Sigmoid colon (tissue), 6 donors: ENCODE measurements at regions not wholly inside any gene's neighbourhood (a gene's known extent, or its start where the extent isn't known, plus 50 kb on each side); places are given as distances from the start of the nearest gene placed in this dataset.

Experiments used
- DNase-seq: peaks from one replicate; pipeline ENCODE4 v3.0.0-alpha.2; 2019
- H3K27ac ChIP-seq, 4 donors: fragments of 200-600 bp; sonication (generic); one replicate each; pipeline ENCODE4 v1.5.1; 2016 to 2019; ENCODE audit warnings: mild to moderate bottlenecking in 1 of 4
- H3K27me3 ChIP-seq, 3 donors: fragments of 200-600 bp; sonication (generic); one replicate each; pipeline ENCODE4 v1.5.1; 2019; ENCODE audit warnings: mild to moderate bottlenecking in 1 of 3
- H3K36me3 ChIP-seq, 4 donors: fragments of 200-600 bp; sonication (generic); one replicate each; pipeline ENCODE4 v1.5.1; 2016 to 2019
- H3K4me1 ChIP-seq, 4 donors: fragments of 200-600 bp; sonication (generic); one replicate each; pipeline ENCODE4 v1.5.1; 2017 to 2019
- H3K4me3 ChIP-seq, 4 donors: fragments of 200-600 bp; sonication (generic); one replicate each; pipeline ENCODE4 v1.5.1; 2017 to 2019; ENCODE audit warnings: mild to moderate bottlenecking in 2 of 4, moderate library complexity in 1 of 4
- H3K9me3 ChIP-seq, 4 donors: fragments of 200-600 bp in 3 of 4; sonication (generic) in 3 of 4; one replicate each; pipeline versions ENCODE4 v1.5.1 to v1.6.1; 2013 to 2019
- CTCF ChIP-seq, 4 experiments: fragments of 450-650 bp in 3 of 4; fragments of 200-600 bp in 1 of 4; IDR thresholded peaks; one replicate each; pipeline ENCODE4 v1.5.1; 2016 to 2019; ENCODE audit warnings: antibody characterized with exemption in 4 of 4, mild to moderate bottlenecking in 3 of 4, moderate library complexity in 2 of 4
- EP300 ChIP-seq, 4 donors: sonication (generic); formaldehyde crosslinking; IDR thresholded peaks; one replicate each; pipeline ENCODE4 v1.6.1; 2017; ENCODE audit warnings: antibody characterized with exemption in 4 of 4
- POLR2A ChIP-seq, 2 donors: fragments of 450-650 bp; IDR thresholded peaks; one replicate each; pipeline ENCODE4 v1.6.1; 2016; ENCODE audit warnings: antibody characterized with exemption in 2 of 2, mild to moderate bottlenecking in 2 of 2, moderate library complexity in 2 of 2
- POLR2AphosphoS5 ChIP-seq, 4 donors: sonication (generic); formaldehyde crosslinking; IDR thresholded peaks; one replicate each; pipeline ENCODE4 v1.6.1; 2017; ENCODE audit warnings: antibody characterized with exemption in 4 of 4
- WGBS, 2 donors: extraction: QIAGEN DNeasy Blood & Tissue Kit; methylation state at CpG; one replicate each; pipeline ENCODE4 v1.1.7; 2013; 5-methylcytosine and 5-hydroxymethylcytosine counted together
- intact Hi-C: fragments of 100-400 bp; cut with DNase I; formaldehyde crosslinking; loops from one replicate; pipeline ENCODE4 v1.15.1; 2023
- donor health status: healthy with polysubstance abuse.
- donor health status: healthy.

- no peak overlapping the region for H3K27ac ChIP-seq
- no peaks in the 10 kb centered on the region for H3K9me3 ChIP-seq
- no peak for DNase-seq
- no peaks in the 10 kb centered on the region for H3K36me3 ChIP-seq
- no peak overlapping the region for H3K4me3 ChIP-seq
- no peaks in the 10 kb centered on the region for H3K27me3 ChIP-seq
- intact Hi-C loops, result loop anchor here (10.0 kb wide), 1 partner anchor 76 kb away; no protein-coding TSS in a partner anchor
- H3K4me1 ChIP-seq, result no peaks in the 10 kb centered on the region
- WGBS, 2 donors, result 85 to 93% methylated on average over 4 of the region's 4 CpGs
- TF ChIP-seq EP300 (IDR thresholded peaks at IDR 0.05) (no peak), POLR2A (IDR thresholded peaks at IDR 0.05) (no peak), POLR2AphosphoS5 (IDR thresholded peaks at IDR 0.05) (no peak), CTCF (IDR thresholded peaks at IDR 0.05) (no peak)
These were observed 161.7 kb downstream of the FASLG start for GRCh38 chr1:172820475-172821158.

GRCh38 chr1:172821609-172822274 is 162.8 kb downstream of the FASLG start:
- WGBS, 2 donors, result 93 to 98% methylated on average over 1 of the region's 1 CpG
- TF ChIP-seq CTCF (IDR thresholded peaks at IDR 0.05) (no peak), EP300 (IDR thresholded peaks at IDR 0.05) (no peak), POLR2A (IDR thresholded peaks at IDR 0.05) (no peak), POLR2AphosphoS5 (IDR thresholded peaks at IDR 0.05) (no peak)
- intact Hi-C loops, result loop anchor here (10.0 kb wide), 1 partner anchor 77 kb away; no protein-coding TSS in a partner anchor
- Histone ChIP-seq H3K36me3 (no peaks in the 10 kb centered on the region), H3K9me3 (no peaks in the 10 kb centered on the region), H3K4me3 (no peak overlapping the region), H3K27ac (no peak overlapping the region), H3K4me1 (peaks cover 0 to 10% (median 6%) of the 10 kb centered on the region in 4 donors), H3K27me3 (no peaks in the 10 kb centered on the region)
- DNase-seq, result no peak

- TF ChIP-seq POLR2AphosphoS5 (IDR thresholded peaks at IDR 0.05) (no peak), EP300 (IDR thresholded peaks at IDR 0.05) (no peak), POLR2A (IDR thresholded peaks at IDR 0.05) (no peak), CTCF (IDR thresholded peaks at IDR 0.05) (no peak)
- no peak for DNase-seq
- Histone ChIP-seq H3K9me3 (no peaks in the 10 kb centered on the region), H3K36me3 (no peaks in the 10 kb centered on the region), H3K4me3 (no peak overlapping the region), H3K27me3 (no peaks in the 10 kb centered on the region), H3K27ac (no peak overlapping the region), H3K4me1 (peaks cover 0 to 17% (median 11%) of the 10 kb centered on the region in 4 donors)
- intact Hi-C loops, result loop anchor here (10.0 kb wide), 1 partner anchor 78 kb away; no protein-coding TSS in a partner anchor
- 87 to 90% methylated on average over 1 of the region's 1 CpG for WGBS, 2 donors
These were observed 164.0 kb downstream of the FASLG start for GRCh38 chr1:172822886-172823285.

GRCh38 chr1:172823534-172823933 is 164.6 kb downstream of the FASLG start:
- H3K4me1 ChIP-seq, result peaks cover 0 to 17% (median 11%) of the 10 kb centered on the region in 4 donors
- H3K27me3 ChIP-seq, result no peaks in the 10 kb centered on the region
- TF ChIP-seq POLR2AphosphoS5 (IDR thresholded peaks at IDR 0.05) (no peak), EP300 (IDR thresholded peaks at IDR 0.05) (no peak), CTCF (IDR thresholded peaks at IDR 0.05) (no peak), POLR2A (IDR thresholded peaks at IDR 0.05) (no peak)
- no peak overlapping the region for H3K4me3 ChIP-seq
- intact Hi-C loops, result loop anchor here (10.0 kb wide), 1 partner anchor 79 kb away; no protein-coding TSS in a partner anchor
- H3K9me3 ChIP-seq, result no peaks in the 10 kb centered on the region
- no peak for DNase-seq
- no peaks in the 10 kb centered on the region for H3K36me3 ChIP-seq
- no peak overlapping the region for H3K27ac ChIP-seq
